ENCODE measurements at regions not wholly inside any gene's neighbourhood (a gene's known extent, or its start where the extent isn't known, plus 50 kb on each side); places are given as distances from the start of the nearest gene placed in this dataset.

- TF ChIP-seq CTCF (IDR thresholded peaks at IDR 0.05): no peak
- TF ChIP-seq POLR2A (IDR thresholded peaks at IDR 0.05): no peak
Measured at GRCh38 chr6:3620389-3620788, 131.1 kb downstream of the PXDC1 start.
